ENCODE measurements at regions not wholly inside any gene's neighbourhood (a gene's known extent, or its start where the extent isn't known, plus 50 kb on each side); places are given as distances from the start of the nearest gene placed in this dataset.

DNA sequence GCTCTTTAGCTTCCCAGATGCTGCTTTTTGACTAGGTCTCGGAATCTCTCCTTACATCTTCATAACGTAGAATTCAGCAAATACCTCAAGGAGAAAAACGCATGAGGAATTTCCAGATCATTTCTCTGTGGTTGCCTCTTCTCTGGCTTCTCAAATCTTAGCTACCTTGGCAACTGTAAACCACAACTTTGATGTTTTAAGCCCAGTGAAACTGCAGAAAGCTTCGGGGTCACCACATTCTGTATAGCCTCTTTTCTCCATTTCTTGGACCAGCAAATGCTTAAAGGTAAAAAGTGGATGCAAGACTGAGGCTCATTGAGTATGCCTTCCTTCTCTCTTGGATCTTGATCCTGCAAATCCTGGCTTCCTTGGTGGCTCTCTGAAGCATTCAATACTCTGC is 125.5 kb upstream of the FBXL4 start:
- TF ChIP-seq, protein P1, sequence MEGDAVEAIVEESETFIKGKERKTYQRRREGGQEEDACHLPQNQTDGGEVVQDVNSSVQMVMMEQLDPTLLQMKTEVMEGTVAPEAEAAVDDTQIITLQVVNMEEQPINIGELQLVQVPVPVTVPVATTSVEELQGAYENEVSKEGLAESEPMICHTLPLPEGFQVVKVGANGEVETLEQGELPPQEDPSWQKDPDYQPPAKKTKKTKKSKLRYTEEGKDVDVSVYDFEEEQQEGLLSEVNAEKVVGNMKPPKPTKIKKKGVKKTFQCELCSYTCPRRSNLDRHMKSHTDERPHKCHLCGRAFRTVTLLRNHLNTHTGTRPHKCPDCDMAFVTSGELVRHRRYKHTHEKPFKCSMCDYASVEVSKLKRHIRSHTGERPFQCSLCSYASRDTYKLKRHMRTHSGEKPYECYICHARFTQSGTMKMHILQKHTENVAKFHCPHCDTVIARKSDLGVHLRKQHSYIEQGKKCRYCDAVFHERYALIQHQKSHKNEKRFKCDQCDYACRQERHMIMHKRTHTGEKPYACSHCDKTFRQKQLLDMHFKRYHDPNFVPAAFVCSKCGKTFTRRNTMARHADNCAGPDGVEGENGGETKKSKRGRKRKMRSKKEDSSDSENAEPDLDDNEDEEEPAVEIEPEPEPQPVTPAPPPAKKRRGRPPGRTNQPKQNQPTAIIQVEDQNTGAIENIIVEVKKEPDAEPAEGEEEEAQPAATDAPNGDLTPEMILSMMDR (conservative IDR thresholded peaks at IDR 0.05) = no peak
- no peak for TF ChIP-seq EZH2 (IDR thresholded peaks at IDR 0.05; ENCODE audit: low read depth)

Data from PC-9 (cell line).